GM19043 (cell line): ENCODE measurements at regions not wholly inside any gene's neighbourhood (a gene's known extent, or its start where the extent isn't known, plus 50 kb on each side); places are given as distances from the start of the nearest gene placed in this dataset.
A peak's percentile ranks its signal among the peaks of the same experiment; 100 is the strongest.
"Not testable (repeated sequence)": the region's sequence is repeated elsewhere in the genome, so short reads cannot be mapped to it uniquely, and the experiment has no call there.

ENCODE experiments used
- ATAC-seq: cut with Tn5 transposase; IDR thresholded peaks from one replicate; pipeline ENCODE4 v1.9.1; 2021; ENCODE audit warnings: low read depth; ENCODE audit not compliant: unreplicated experiment

DNA sequence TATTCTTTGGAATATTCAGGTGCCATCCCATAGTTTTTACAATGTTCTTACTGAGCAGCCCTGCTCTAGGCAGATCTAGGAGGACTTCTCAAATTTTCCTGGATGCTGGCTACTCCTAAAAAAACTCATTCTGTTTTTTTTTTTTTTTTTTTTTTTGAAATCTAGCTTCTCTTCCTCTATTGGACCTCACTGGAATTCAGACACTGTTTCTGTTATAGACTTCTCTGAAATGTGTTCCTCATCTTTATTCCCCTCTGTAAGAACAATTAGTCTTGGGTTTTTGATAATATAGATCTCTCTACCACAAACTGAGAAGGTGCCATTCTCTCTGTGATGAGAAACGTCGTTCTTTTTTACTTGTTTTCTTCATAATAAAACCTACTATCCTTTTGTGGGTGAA is 115.3 kb upstream of the CCND2 start:
- ATAC-seq = no peak

DNA sequence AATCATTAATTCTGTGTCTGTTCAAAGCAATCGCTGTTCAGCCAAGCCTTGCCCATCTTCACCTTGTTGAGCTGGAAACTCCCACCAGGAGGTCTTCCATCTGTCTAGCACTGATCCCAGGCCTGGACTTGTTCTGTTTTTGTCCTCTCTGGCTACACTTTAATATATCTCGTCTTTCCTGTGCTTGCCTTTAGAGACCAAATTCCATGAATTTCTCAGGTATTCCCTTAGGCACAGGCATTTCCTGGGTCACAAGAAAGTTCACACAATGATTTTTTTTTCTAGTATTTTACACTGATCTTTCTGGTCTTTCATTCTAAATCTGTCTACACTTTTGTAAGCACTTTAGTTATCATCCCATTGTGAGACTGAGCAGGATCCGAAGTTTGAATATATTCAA is 116.4 kb upstream of the CCND2 start:
- ATAC-seq = no peak

DNA sequence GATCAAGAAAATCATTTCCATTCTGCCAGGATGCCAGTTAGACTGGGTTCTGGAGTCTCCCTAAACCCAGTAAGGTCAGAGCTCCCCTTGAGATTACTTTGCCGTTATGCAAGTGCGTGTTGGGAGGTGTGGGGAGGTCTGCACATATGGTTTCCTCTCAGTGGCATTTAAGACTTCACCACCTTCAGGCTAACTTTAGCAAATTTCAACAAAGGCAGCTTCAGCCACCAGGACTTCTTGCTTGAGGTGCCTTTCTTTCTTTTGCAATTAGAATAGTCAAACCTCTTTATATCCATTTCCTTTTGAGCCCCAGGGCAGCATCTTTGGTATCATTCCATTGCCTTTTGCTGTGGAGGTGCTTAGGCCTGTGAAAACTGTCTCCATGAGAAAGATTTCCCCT is 117.2 kb upstream of the CCND2 start:
- no peak for ATAC-seq

DNA sequence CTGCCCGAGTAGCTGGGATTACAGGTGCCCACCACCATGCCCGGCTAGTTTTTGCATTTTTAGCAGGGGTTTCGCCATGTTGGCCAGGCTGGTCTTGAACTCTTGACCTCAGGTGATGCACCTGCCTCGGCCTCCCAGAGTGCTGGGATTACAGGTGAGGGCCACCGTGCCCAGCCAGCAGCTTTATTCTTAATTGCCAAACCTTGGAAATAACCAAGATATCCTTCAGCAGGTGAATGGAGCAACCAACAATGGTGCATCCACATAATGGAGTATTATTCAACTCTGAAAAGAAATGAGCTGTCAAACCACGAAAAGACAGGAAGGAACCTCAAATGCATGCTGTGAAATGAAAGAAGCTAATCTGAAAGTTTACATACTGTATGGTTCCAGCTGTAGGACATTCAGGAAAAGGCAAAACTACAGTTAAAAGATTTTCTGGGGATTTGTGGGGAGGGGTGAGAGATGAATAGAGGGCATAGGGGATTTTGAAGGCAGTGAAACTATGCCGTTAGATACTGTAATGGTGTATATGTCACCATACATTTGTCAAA is 118.8 kb upstream of the CCND2 start:
- ATAC-seq = no peak

DNA sequence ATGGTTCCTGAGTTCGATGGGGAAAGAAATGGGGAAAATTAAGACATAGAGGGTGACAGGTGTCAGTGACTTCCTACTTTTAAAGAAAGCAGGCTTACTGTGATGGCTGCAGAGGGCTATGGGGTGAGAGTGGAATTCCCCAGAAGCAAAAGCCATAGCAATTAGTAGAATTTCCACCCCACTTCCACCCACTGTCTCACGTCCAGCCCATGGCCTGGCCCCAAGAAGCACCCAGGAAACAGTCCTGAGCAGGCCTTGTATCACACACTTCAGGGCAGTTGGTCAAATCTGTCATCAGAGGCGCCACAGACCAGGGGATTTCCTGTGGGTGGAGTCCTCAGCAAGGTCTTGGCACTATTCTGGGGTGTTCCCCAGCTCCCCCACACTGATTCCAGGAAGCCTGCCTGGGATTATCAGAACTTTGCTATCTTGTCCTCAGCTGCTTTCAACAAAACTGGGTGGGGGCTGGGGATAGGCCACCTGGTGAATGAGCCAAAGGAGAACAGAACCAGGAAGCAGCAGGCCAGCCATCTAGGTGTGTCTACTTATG is 120.1 kb upstream of the CCND2 start:
- ATAC-seq = peak; percentile 71

DNA sequence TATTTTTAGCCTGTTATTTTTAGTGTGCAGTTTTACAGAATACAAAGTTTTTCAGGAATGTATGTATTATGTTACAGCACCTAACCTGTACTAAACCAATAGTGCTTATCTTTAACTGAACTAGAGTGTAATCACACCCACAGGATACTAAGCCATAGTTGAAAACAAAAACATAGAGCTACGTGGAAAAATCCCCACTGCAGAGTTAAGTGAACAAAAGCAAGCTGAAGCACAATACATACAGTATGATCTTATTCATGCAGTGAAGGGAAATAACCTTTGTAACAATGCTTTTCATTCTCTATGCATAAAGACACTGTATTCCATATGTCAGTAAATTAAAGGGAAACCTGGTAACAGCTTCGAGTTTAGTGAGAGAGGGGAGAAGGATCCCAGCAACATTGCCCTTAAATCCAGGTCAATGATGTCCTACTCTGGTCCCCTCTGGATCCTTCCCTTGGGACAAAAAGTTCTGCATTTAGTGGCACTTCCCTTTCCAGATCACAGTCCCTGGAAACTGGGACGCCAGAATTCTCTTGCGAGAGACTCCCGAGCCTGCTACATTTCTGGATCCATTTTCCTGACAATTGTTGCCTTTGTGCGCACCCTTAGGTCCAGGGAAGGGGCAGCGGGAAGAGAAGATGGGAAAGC is 121.3 kb upstream of the CCND2 start:
- ATAC-seq = no peak

DNA sequence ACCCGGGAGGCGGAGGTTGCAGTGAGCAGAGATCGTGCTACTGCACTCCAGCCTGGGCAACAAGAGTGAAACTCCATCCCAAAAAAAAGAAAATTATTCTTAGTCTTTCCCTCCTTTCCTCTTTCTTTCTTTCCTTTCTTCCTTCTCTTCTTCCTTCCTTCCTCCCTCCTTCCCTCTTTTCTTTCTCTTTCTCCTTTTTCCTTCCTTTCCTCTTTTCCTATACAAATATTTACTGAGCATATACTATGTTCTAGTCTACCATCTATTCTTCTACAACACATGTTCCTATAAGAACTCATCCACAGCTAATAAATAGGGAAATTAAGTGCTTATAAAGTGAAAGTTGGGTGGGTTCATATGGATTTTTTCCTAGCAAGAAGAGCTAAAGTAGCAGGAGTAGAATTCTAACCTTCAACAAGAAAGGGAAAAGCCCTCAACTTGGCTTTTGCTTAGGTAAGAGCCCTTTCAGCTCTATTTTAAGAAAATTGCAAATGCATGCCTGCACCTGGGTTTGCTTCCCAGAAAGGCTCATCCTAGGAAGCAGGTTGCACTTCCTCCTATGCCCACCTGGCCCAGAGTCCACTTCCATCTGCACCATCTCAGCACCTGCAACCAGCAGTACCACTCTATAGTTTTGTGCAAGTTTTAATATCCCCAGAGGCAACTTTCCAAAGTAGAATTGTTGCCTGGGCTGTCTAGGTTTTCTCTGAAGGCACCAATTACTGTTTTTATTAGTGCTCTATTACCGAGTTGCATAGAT is 122.0 kb upstream of the CCND2 start:
- ATAC-seq = no peak

DNA sequence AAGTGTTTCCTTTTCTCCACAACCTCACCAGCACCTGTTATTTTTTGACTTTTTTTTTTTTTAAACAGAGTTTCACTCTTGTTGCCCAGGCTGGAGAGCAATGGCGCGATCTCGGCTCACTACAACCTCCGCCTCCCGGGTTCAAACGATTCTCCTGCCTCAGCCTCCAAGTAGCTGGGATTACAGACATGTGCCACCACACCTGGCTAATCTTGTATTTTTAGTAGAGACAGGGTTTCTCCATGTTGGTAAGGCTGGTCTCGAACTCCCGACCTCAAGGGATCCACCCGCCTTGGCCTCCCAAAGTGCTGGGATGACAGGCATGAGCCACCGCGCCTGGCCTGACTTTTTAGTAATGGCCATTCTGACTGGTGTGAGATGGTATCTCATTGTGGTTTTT is 123.2 kb upstream of the CCND2 start:
- ATAC-seq = not testable (repeated sequence)

DNA sequence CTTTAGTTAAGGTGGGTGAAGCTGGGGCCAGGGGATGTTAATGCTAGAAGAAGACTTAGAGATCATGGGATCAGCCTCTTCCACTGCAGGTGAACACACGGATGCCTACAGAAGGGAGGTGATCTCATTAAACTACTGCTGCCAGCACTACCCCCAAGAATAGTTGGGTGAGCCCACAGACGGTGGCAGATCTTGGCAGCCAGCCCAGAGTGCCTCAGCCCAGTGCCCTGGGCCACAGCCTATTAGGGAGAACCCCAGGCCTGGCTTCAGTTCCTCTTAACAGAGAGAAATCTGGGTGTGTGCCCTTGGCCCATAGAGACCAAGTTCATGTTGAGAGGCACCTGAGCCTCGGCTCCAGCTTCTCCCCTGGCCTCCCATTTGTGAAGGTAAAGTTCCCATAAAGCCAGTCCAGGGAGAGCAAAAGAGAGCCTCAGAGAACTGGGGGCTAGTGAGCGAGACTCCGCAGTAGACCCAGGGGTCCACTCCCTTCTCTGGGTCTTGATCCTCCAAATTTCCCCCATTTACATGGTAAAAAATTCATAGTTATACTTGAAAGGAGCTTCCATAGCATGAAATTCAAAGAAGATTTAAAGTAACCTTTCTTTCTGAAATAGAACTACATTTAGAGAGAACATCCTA is 125.0 kb upstream of the CCND2 start:
- ATAC-seq = peak; percentile 51

DNA sequence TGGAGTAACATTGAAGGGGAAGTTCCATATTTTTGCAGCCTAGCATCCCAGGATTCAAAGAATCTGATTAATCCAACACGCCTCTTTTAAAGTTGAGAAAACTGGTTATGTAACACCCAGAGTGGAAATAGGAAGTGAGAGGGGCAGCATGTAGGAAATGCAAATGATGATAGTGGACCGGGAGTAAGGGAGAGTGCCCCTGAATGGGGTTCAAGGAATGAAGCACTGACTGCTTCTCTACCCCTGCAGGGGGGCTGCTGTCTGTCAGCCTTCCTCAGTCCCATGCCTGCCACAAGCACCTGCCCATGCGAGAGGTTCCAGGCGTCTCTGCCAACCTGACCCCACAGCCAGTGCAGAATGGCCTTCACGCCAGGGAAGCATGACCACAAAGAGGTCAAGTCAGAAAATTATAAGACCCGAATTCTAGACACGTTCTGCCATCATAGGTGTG is 126.5 kb upstream of the CCND2 start:
- no peak for ATAC-seq

DNA sequence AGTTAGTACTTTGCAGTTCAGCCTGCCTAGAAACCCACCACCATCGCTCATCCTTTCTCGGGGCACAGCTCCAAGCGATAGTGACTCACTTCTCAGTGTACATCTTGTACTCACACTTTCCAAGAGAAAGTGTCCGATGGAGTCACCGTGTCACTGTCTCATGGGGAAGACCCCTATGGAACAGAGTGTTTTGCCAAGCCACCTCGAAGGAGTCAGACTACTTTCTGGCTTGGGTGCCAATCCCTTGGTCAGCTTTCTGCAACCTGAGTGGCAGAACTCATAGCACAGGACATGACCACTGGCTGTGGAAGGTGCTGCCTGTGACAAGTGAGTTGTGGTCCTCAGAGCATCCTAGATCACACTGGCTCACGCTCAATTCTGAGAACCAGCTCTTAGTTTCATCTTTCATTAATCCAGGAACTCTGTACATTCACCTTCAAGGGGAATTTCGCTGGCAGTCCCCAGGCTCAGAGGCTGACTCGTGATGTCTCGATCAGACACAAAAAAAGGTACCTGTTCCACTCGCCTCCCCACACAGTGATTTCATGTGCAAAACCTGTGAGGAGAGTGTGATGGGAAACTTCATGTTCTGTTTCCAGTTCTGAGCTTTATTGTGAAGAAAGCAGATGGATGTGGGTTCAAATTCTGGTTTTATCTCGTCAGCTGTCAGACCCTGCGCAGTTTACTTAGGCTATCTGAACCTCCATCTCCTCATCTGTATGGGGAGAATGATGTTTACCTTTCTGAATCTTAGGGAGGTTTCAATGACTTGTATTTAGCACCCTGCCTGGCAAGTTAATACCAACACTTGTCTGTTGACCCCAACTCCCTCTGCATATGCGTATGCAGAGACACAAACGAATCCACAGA is 127.3 kb upstream of the CCND2 start:
- no peak for ATAC-seq

DNA sequence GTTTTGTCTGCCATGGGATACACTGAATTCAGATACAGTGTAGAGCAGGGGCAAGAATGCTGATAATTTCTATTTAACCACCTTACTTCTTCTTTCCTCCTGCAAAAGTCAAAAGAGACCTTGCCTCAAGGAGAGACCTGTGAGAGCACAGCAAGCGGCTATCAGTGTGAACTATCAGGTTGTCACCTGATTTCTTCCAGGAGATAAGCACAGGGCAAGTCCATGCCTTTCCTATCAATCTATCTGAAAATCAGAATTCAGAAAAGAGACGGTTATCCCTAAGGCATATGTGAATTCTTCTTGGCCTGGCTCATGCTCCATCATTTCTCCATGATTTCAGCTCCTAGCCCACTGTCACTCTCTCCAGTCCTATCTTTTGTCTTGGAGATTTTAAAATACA is 128.9 kb upstream of the CCND2 start:
- no peak for ATAC-seq

DNA sequence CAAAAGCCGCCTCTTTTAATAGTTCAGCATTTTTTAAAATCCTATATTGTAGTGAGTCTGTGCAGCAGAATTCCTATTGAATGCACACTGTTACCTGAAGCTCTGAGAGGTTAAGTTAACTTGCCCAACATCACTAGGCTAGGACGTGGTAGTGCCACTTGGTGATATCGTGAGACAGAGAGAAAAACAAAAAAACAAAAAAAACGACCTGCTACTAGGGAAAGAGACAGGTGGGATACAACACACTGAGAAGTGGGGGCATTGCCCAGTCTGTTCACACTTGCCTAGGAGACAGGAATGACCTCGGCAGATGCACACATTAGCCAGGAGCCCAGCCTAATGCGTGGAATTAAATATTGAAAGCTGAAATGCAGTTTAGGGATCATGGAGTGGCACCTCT is 129.7 kb upstream of the CCND2 start:
- no peak for ATAC-seq

DNA sequence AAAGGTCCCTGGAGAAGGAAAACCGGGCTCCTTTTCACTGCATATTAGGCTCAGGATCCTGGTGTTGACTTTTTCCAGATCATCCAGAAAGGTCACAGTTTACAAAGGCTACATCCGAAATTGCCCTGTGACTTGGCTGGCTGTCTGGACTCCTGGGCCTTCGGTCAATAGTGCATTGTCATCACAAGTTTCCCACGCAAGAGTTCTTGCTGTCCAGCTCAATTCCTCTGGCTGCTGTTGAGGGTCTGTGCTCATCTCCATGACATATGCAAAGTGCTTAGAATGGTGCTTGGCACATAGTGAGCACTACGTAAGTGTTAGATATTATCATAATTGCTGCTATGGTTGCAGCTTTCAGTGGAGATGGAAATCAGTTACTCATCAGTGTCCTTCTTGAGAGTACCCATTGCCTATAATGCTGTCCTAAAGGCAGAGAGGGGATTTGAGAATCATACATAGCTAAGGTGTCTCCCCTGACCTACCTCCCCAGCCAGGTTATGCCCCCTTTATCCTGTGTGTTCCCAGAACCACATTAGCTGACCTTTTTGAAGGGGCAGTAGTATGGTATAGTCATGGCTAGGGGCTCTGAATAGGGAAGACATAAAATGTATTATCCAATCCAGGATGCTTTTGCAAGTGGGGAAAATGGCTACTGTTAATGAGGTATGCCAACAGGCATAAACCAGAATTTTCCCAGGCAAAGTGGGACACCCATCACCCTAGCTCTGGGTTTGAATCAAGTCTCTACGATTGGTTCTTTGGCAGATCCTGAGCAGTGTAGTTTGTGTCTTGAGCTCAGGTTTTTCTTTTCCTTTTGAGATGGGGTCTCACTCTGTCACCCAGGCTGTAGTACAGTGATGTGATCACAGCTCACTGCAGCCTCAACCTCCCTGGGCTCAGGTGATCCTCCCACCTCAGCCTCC is 132.0 kb upstream of the CCND2 start:
- no peak for ATAC-seq

DNA sequence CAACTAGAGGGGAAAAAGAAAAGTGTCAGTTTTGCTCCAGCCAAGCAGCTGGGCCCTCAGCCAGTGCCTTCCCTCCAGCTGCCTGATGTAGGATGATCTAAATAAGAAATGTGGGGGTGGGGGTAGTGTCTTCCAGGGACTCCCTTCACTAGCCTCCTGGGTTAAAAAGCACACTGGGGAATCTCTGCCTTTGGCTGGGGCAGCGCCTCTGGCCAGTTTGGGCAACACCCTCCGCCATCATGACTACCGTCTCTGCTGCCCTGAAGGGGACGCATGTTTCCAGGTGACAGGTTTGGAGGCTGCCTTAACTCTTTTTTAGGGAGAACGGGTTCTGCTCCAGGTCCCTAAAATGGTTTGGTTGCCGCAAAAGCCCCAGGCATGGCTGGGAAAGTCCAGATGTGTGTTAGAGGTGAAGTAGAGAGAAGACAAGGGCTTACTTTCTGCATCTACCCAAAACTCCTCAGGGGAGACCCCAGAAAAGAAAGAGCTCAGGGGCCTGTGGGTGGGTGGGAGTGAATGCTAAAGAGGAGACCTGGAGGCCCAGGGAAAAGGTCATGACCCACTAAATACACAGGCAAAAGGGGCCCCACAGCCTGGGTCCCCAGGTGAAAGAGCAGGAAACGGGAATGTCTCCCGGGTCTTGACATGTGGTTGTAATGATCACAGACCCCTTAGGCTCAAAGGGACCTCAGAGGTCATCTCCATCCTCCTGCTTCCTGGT is 132.8 kb upstream of the CCND2 start:
- ATAC-seq = no peak

DNA sequence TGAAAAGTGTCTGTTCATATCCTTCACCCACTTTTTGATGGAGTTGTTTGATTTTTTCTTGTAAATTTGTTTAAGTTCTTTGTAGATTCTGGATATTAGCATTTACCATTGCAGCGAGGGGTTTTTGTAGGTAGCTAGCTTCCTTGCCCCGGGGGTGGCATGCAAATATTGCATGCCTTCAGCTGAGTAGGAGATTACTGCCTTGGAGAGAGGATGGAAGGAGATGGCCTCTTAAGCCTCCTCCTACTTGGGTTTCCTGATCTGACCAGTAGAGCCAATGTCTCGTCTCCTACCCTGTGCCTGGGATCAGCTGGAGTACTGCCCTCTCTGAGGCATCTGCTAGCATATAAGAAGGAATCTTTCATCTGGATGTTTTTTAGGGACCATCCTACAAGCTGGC is 134.4 kb upstream of the CCND2 start:
- ATAC-seq = no peak

DNA sequence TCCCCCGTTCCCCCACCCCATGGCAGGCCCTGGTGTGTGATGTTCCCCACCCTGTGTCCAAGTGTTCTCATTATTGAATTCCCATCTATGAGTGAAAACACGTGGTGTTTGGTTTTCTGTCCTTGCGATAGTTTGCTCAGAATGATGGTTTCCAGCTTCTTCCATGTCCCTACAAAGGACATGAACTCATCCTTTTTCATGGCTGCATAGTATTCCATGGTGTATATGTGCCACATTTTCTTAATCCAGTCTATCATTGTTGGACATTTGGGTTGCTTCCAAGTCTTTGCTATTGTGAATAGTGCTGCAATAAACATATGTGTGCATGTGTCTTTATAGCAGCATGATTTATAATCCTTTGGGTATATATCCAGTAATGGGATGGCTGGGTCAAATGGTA is 135.0 kb upstream of the CCND2 start:
- ATAC-seq = not testable (repeated sequence)

DNA sequence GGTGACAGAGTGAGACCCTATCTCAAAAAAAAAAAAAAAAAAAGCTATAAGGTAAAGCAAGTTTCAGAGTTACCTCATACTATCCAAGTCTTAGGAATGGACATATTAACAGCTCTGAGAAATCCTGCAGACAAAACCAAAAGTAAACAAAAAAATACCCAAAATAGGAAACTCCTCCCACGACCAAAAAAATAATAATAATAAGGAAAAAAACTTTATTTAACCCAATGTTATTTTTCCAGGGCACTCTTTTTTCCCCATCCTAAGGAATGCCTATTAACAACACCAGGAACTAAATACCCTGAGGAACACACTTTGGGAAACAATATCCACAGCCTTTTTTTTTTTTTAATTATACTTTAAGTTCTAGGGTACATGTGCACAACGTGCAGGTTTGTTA is 135.5 kb upstream of the CCND2 start:
- ATAC-seq = no peak

DNA sequence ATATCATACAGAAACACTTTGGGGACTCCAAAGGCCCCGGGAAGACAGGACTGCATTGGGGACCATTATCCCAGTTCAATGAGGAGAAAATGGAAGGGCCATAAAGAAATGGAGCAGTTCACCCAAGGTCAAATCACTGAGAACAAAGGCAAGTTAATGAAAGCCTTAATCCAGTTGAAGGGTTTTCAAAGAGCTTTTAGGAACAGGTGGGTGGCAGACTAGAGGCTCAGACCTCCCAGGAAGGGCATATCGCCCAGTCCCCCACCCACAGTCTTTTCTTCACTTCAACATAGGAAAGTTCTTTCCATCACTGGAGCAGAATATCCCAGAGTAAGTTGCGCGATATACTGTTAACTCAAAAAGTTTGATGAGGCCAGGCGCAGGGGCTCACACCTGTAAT is 136.1 kb upstream of the CCND2 start:
- ATAC-seq = no peak
